OCI-LY7 (cell line): ENCODE measurements at regions not wholly inside any gene's neighbourhood (a gene's known extent, or its start where the extent isn't known, plus 50 kb on each side); places are given as distances from the start of the nearest gene placed in this dataset.

Experiments used
- BruUV-seq: library from RNA; stranded (reverse); fragments of 400-500 nt; replicated peaks from 2 replicates; lab custom pipeline; 2021; lab: Mats Ljungman, UMichigan
- CTCF ChIA-PET: fragments of 300-600 bp; sonication (Branson Sonifier 250); formaldehyde crosslinking; loops from one replicate; lab custom pipeline; 2022; ENCODE audit warnings: antibody characterized with exemption; ENCODE audit not compliant: unreplicated experiment; lab: Charles Lee
- POLR2A ChIA-PET: fragments of 300-600 bp; sonication (Branson Sonifier 250); formaldehyde crosslinking; loops from one replicate; lab custom pipeline; 2022; ENCODE audit warnings: antibody characterized with exemption; lab: Charles Lee
- DNase-seq: peaks from one replicate; pipeline ENCODE4 v3.0.0-alpha.2; 2015; ENCODE audit warnings: low spot score
- H2AFZ ChIP-seq: fragments of 200-600 bp; sonication (generic), shearing (Covaris generic); 2 replicates; pipeline ENCODE4 v1.6.1; 2014; ENCODE audit warnings: mild to moderate bottlenecking, antibody characterized with exemption, low read length, moderate library complexity
- H3K27ac ChIP-seq: fragments of 200-600 bp; sonication (generic); 2 replicates; pipeline ENCODE4 v1.5.1; 2014; ENCODE audit warnings: mixed run types, low read depth, mild to moderate bottlenecking, moderate library complexity, low read length, inconsistent platforms; ENCODE audit not compliant: poor library complexity, severe bottlenecking
- H3K36me3 ChIP-seq: fragments of 200-600 bp; sonication (generic); 2 replicates; pipeline ENCODE4 v1.6.1; 2014; ENCODE audit warnings: mild to moderate bottlenecking, antibody characterized with exemption, low read length, moderate library complexity, mixed read lengths; ENCODE audit not compliant: insufficient read depth
- H3K4me1 ChIP-seq: fragments of 200-600 bp; sonication (generic); 2 replicates; pipeline ENCODE4 v1.5.1; 2014; ENCODE audit warnings: mild to moderate bottlenecking, low read length; ENCODE audit not compliant: insufficient read depth, poor library complexity, severe bottlenecking
- H3K4me2 ChIP-seq: fragments of 200-600 bp; sonication (generic); 2 replicates; pipeline ENCODE4 v1.6.1; 2014; ENCODE audit warnings: mild to moderate bottlenecking, low read length
- H3K4me3 ChIP-seq: fragments of 200-600 bp; sonication (generic); 2 replicates; pipeline ENCODE4 v1.5.1; 2014; ENCODE audit warnings: mild to moderate bottlenecking, low read depth, low read length; ENCODE audit not compliant: poor library complexity, severe bottlenecking
- H3K79me2 ChIP-seq: fragments of 200-600 bp; sonication (generic); 2 replicates; pipeline ENCODE4 v1.6.1; 2016; ENCODE audit warnings: low read depth, mild to moderate bottlenecking, low read length, moderate library complexity, mixed read lengths; ENCODE audit not compliant: insufficient read depth
- H3K9me2 ChIP-seq: fragments of 200-600 bp; sonication (generic); 2 replicates; pipeline ENCODE4 v1.6.1; 2016; ENCODE audit warnings: mild to moderate bottlenecking, low read length, mixed read lengths; ENCODE audit not compliant: insufficient read depth
- H3K9me3 ChIP-seq: fragments of 200-600 bp; sonication (generic); 2 replicates; pipeline ENCODE4 v1.6.1; 2014; ENCODE audit warnings: mild to moderate bottlenecking, mixed run types, low read length, mixed read lengths
- H4K20me1 ChIP-seq: fragments of 200-600 bp; sonication (generic); 2 replicates; pipeline ENCODE4 v1.6.1; 2014; ENCODE audit warnings: mild to moderate bottlenecking, antibody characterized with exemption, low read length, moderate library complexity, mixed read lengths; ENCODE audit not compliant: insufficient read depth
- EZH2phosphoT487 ChIP-seq: fragments of 200-600 bp; sonication (generic); IDR thresholded peaks from 2 replicates; pipeline ENCODE4 v1.6.1; 2018; ENCODE audit warnings: low read depth, borderline replicate concordance, mild to moderate bottlenecking, mixed run types, antibody characterized with exemption, low read length, moderate library complexity, mixed read lengths
- intact Hi-C: fragments of 100-400 bp; cut with micrococcal nuclease; formaldehyde crosslinking; loops from one replicate; pipeline ENCODE4 v1.10.0; 2022; ENCODE audit not compliant: unreplicated experiment
- TF ChIP-seq, protein P1 (sequence below): fragments of 200-600 bp; sonication (generic); conservative IDR thresholded peaks from 2 replicates; pipeline ENCODE4 v1.5.1; 2014; ENCODE audit warnings: mild to moderate bottlenecking, antibody characterized with exemption, low read length, moderate library complexity, mixed read lengths

DNA sequence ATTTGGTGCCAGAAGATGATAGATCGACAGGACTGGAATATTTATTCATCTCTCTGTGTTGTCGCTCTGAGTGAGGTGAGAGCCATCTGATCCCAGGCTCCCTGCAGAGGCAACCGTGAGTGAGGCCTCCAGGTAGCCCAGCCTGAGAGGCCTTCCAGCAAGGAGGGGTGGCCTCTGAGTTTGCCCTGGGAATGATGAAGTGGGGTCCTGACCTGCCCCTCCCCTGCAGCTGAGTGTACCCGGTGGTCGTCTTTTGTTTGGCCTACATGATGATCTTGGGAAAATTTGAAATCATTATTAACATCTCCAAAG lies 86.4 kb downstream of the CBLN1 start:
- TF ChIP-seq EZH2phosphoT487: no peak
- TF ChIP-seq, protein P1, sequence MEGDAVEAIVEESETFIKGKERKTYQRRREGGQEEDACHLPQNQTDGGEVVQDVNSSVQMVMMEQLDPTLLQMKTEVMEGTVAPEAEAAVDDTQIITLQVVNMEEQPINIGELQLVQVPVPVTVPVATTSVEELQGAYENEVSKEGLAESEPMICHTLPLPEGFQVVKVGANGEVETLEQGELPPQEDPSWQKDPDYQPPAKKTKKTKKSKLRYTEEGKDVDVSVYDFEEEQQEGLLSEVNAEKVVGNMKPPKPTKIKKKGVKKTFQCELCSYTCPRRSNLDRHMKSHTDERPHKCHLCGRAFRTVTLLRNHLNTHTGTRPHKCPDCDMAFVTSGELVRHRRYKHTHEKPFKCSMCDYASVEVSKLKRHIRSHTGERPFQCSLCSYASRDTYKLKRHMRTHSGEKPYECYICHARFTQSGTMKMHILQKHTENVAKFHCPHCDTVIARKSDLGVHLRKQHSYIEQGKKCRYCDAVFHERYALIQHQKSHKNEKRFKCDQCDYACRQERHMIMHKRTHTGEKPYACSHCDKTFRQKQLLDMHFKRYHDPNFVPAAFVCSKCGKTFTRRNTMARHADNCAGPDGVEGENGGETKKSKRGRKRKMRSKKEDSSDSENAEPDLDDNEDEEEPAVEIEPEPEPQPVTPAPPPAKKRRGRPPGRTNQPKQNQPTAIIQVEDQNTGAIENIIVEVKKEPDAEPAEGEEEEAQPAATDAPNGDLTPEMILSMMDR: no peak
- DNase-seq: no peak
- ChIA-PET CTCF (no interaction called here), POLR2A (no interaction called here)
- BruUV-seq: no TSS peak
- Histone ChIP-seq H4K20me1 (no peaks in the 10 kb centered on the region), H3K9me3 (no peaks in the 10 kb centered on the region), H3K27ac (no peak overlapping the region), H3K4me3 (no peak overlapping the region), H3K79me2 (no peaks in the 10 kb centered on the region), H3K9me2 (no peaks in the 10 kb centered on the region), H3K4me1 (no peaks in the 10 kb centered on the region), H3K4me2 (no peak overlapping the region), H3K36me3 (no peaks in the 10 kb centered on the region), H2AFZ (no peak overlapping the region)
- intact Hi-C loops: no loop called here

DNA sequence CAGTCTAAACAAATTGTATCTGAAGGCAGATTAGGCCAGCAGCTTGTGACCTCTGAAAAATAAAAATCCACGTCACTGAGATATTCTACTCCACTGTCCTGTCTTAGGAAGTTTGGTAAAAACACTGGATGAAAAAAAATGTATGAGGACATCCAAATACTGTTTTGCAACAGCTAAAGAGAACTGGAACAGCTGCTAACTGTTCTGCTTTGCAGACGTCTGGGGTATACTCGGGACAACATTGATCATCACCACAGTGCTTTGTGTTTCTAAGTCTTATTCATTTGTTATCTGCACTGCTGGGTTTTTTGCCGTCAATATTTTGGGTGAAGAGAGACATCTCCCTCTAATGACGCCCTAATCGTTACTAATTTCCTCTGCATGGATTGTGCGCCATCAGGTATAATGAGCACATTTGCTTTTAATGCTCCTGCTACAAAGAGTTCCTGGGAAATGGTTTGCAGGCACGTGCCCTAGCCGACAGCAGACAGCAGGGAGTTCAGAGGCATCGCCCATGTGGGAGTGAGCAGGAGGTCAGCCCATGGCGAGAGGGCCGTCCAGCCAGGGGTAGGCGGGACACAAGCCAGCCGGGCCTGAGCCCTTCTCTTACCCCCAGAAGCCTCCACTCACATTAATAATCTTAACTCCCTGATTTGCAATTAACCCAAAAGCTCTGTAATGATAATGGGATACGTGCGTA lies 87.0 kb downstream of the CBLN1 start:
- H3K4me1 ChIP-seq: no peaks in the 10 kb centered on the region
- ChIA-PET CTCF (no interaction called here), POLR2A (no interaction called here)
- TF ChIP-seq EZH2phosphoT487: no peak
- TF ChIP-seq, protein P1: no peak
- BruUV-seq: no TSS peak
- intact Hi-C loops: no loop called here
- H3K36me3 ChIP-seq: no peaks in the 10 kb centered on the region
- H3K27ac ChIP-seq: no peak overlapping the region
- no peaks in the 10 kb centered on the region for H3K9me2 ChIP-seq
- H3K4me3 ChIP-seq: no peak overlapping the region
- no peaks in the 10 kb centered on the region for H3K9me3 ChIP-seq
- DNase-seq: no peak
- H4K20me1 ChIP-seq: no peaks in the 10 kb centered on the region
- no peak overlapping the region for H3K4me2 ChIP-seq
- H3K79me2 ChIP-seq: no peaks in the 10 kb centered on the region
- H2AFZ ChIP-seq: no peak overlapping the region

DNA sequence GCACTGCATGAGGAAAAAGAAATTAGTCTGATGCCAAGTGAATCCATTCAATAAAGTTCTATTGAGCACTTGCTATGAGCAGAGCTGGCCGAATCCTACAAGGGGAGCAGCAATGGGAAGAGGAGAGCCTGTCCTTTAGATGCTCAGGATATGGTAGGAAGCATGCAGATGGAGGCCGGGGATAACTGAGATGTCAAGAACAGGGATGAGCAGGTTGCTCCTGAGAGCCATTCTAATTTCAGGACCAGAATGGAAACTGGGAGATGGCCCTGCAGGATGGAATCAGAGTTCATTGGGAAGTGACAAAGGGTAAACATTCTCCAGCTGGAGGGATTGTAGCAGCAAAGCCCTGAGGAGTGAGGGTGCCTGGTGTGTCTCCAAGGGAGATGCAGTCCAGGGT lies 88.0 kb downstream of the CBLN1 start:
- CTCF ChIA-PET: no interaction called here
- Histone ChIP-seq H4K20me1 (no peaks in the 10 kb centered on the region), H2AFZ (no peak overlapping the region), H3K9me2 (no peaks in the 10 kb centered on the region), H3K4me2 (no peak overlapping the region), H3K9me3 (no peaks in the 10 kb centered on the region), H3K4me1 (no peaks in the 10 kb centered on the region), H3K27ac (no peak overlapping the region), H3K4me3 (no peak overlapping the region), H3K36me3 (no peaks in the 10 kb centered on the region), H3K79me2 (no peaks in the 10 kb centered on the region)
- no peak for TF ChIP-seq EZH2phosphoT487
- TF ChIP-seq, protein P1: no peak
- BruUV-seq: no TSS peak
- intact Hi-C loops: no loop called here
- POLR2A ChIA-PET: no interaction called here
- DNase-seq: no peak
